ENCODE measurements at regions not wholly inside any gene's neighbourhood (a gene's known extent, or its start where the extent isn't known, plus 50 kb on each side); places are given as distances from the start of the nearest gene placed in this dataset.

- no peak for TF ChIP-seq ZBTB33 (IDR thresholded peaks at IDR 0.05)
Observed at GRCh38 chr6:138680085-138680484, 93.5 kb upstream of the CCDC28A start (continued).

GRCh38 chr6:138681627-138682026 lies 91.9 kb upstream of the CCDC28A start:
- DNase-seq (ENCODE audit: low spot score): no peak
- Histone ChIP-seq H3K27ac (ENCODE audit: low read depth in 1 of 2, low read length in 2 of 2) (no peak overlapping the region), H3K27me3 (ENCODE audit: control insufficient read depth in 4 of 4, insufficient read depth in 4 of 4, low read length in 3 of 4) (no peaks in the 10 kb centered on the region), H3K9me3 (ENCODE audit: control insufficient read depth in 4 of 4, low read length in 3 of 4) (no peaks in the 10 kb centered on the region), H3K36me3 (ENCODE audit: control insufficient read depth in 4 of 4, insufficient read depth in 3 of 4, low read depth in 1 of 4, low read length in 3 of 4) (no peaks in the 10 kb centered on the region), H3K9ac (ENCODE audit: low read depth in 1 of 2, low read length in 2 of 2) (no peak overlapping the region), H3K4me3 (ENCODE audit: low read depth in 1 of 3, low read length in 3 of 3) (no peak overlapping the region), H3K4me1 (ENCODE audit: control insufficient read depth in 4 of 4, insufficient read depth in 4 of 4, low read length in 3 of 4) (peaks cover 0 to 8% (median 5%) of the 10 kb centered on the region in 4 donors)
- TF ChIP-seq SP1 (IDR thresholded peaks at IDR 0.05) (no peak), RAD21 (IDR thresholded peaks at IDR 0.05) (no peak), CTCF (IDR thresholded peaks at IDR 0.05; ENCODE audit: low read depth, low read length, missing input control) (no peak), NR2F2 (IDR thresholded peaks at IDR 0.05) (no peak), ZBTB33 (IDR thresholded peaks at IDR 0.05) (no peak), HNF4A (conservative IDR thresholded peaks at IDR 0.05) (no peak), REST (IDR thresholded peaks at IDR 0.05) (no peak), JUND (IDR thresholded peaks at IDR 0.05) (no peak), FOXA2 (IDR thresholded peaks at IDR 0.05) (no peak), ATF3 (IDR thresholded peaks at IDR 0.05) (no peak), EGR1 (IDR thresholded peaks at IDR 0.05; ENCODE audit: low read depth in 2 of 2) (no peak), RXRA (IDR thresholded peaks at IDR 0.05) (no peak)
- 84% methylated on average over 4 of the region's 4 CpGs for WGBS
